ENCODE measurements at regions not wholly inside any gene's neighbourhood (a gene's known extent, or its start where the extent isn't known, plus 50 kb on each side); places are given as distances from the start of the nearest gene placed in this dataset.
A peak's percentile ranks its signal among the peaks of the same experiment; 100 is the strongest.
"Not testable (repeated sequence)": the region's sequence is repeated elsewhere in the genome, so short reads cannot be mapped to it uniquely, and the experiment has no call there.

GRCh38 chr3:177905173-177906125, 630.8 kb upstream of the KCNMB2 start:
- DNase-seq = no peak
- H3K4me3 ChIP-seq = no peak overlapping the region
- intact Hi-C loops (cut with DNase I; ENCODE audit: low total_unique reads) = no loop called here
- H3K36me3 ChIP-seq = no peaks in the 10 kb centered on the region
- no peaks in the 10 kb centered on the region for H3K27me3 ChIP-seq
- peaks cover 0 to 54% (median 34%) of the 10 kb centered on the region in 4 donors for H3K4me1 ChIP-seq
- H3K27ac ChIP-seq = peak overlapping the region; percentile 50 to 68
- TF ChIP-seq CTCF (IDR thresholded peaks at IDR 0.05) = no peak
- H3K9me3 ChIP-seq = peaks cover 0 to 6% (median 0%) of the 10 kb centered on the region in 3 donors

DNA sequence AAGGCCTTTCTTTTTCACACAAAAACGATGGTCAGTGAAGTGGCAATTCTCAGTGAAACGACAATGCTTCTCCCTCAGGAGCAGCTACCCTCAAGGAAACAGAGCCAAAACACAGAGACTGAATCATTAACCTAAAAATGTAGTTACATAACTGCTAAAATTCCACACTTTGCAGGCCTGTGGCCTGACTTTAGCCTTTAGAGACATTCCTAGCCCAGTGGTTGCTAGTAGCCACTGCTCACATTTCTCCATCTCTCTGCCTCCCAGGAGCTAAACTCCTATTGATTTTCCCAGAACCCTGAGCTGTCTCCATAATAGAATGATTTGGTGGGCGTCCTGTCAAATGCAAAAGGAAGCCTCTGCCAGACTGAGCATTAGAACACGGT, 630.1 kb upstream of the KCNMB2 start:
- Histone ChIP-seq H3K4me1 (peaks cover 0 to 54% (median 34%) of the 10 kb centered on the region in 4 donors), H3K4me3 (no peak overlapping the region), H3K27me3 (no peaks in the 10 kb centered on the region), H3K27ac (peak overlapping the region; percentile 50 to 68), H3K9me3 (no peaks in the 10 kb centered on the region), H3K36me3 (no peaks in the 10 kb centered on the region)
- DNase-seq = no peak
- intact Hi-C loops (cut with DNase I; ENCODE audit: low total_unique reads) = no loop called here
- peak; percentile 24 to 25 for TF ChIP-seq CTCF (IDR thresholded peaks at IDR 0.05)

- Histone ChIP-seq H3K27me3 (no peaks in the 10 kb centered on the region), H3K9me3 (no peaks in the 10 kb centered on the region), H3K36me3 (no peaks in the 10 kb centered on the region), H3K4me1 (peaks cover 0 to 54% (median 34%) of the 10 kb centered on the region in 4 donors), H3K27ac (peak overlapping the region; percentile 50 to 68), H3K4me3 (no peak overlapping the region)
- TF ChIP-seq CTCF (IDR thresholded peaks at IDR 0.05) = no peak
- intact Hi-C loops (cut with DNase I; ENCODE audit: low total_unique reads) = no loop called here
- no peak for DNase-seq
Measured at GRCh38 chr3:177906578-177907229, 629.5 kb upstream of the KCNMB2 start.

GRCh38 chr3:177909530-177909929, 626.7 kb upstream of the KCNMB2 start:
- peaks cover 0 to 37% (median 28%) of the 10 kb centered on the region in 4 donors for H3K4me1 ChIP-seq
- H3K36me3 ChIP-seq; intact Hi-C loops (cut with DNase I; ENCODE audit: low total_unique reads); H3K9me3 ChIP-seq; H3K4me3 ChIP-seq; H3K27ac ChIP-seq; H3K27me3 ChIP-seq; DNase-seq: not testable (repeated sequence)

DNA sequence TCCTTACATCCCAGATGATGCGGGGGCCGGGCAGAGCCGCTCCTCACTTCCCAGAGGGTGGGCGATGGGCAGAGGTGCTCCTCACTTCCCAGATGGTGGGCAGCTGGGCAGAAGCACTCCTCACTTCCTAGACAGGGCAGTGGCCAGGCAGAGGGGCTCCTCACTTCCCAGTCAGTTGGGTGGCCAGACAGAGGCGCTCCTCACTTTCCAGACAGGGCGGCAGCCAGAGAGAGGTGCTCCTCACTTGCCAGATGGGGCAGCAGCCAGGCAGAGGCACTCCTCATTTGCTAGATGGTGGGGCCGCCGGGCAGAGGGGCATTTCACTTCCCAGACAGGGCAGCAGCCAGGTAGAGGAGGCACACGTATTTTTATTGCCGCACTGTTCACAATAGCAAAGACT, 622.0 kb upstream of the KCNMB2 start:
- no peaks in the 10 kb centered on the region for H3K27me3 ChIP-seq
- DNase-seq = no peak
- no peaks in the 10 kb centered on the region for H3K4me1 ChIP-seq
- no peaks in the 10 kb centered on the region for H3K9me3 ChIP-seq
- no peak overlapping the region for H3K27ac ChIP-seq
- no peaks in the 10 kb centered on the region for H3K36me3 ChIP-seq
- no peak overlapping the region for H3K4me3 ChIP-seq
- intact Hi-C loops (cut with DNase I; ENCODE audit: low total_unique reads) = no loop called here
- TF ChIP-seq CTCF (IDR thresholded peaks at IDR 0.05) = no peak

GRCh38 chr3:177916461-177916860, 619.8 kb upstream of the KCNMB2 start:
- H3K9me3 ChIP-seq = no peaks in the 10 kb centered on the region
- DNase-seq = no peak
- H3K36me3 ChIP-seq = no peaks in the 10 kb centered on the region
- TF ChIP-seq CTCF (IDR thresholded peaks at IDR 0.05) = no peak
- no peak overlapping the region for H3K27ac ChIP-seq
- no peak overlapping the region for H3K4me3 ChIP-seq
- H3K4me1 ChIP-seq = no peaks in the 10 kb centered on the region
- intact Hi-C loops (cut with DNase I; ENCODE audit: low total_unique reads) = no loop called here
- H3K27me3 ChIP-seq = no peaks in the 10 kb centered on the region
